Neutrophil (primary cell): ENCODE measurements at regions not wholly inside any gene's neighbourhood (a gene's known extent, or its start where the extent isn't known, plus 50 kb on each side); places are given as distances from the start of the nearest gene placed in this dataset.

ENCODE experiments used
- H3K27ac ChIP-seq: fragments of 200-600 bp; sonication (generic); 2 replicates; pipeline ENCODE4 v1.5.1; 2016; ENCODE audit warnings: mild to moderate bottlenecking, moderate library complexity
- H3K27me3 ChIP-seq: fragments of 200-600 bp; sonication (generic); 2 replicates; pipeline ENCODE4 v1.6.0; 2016; ENCODE audit warnings: mild to moderate bottlenecking
- H3K36me3 ChIP-seq: fragments of 200-600 bp; sonication (generic); 2 replicates; pipeline ENCODE4 v1.5.1; 2017
- H3K4me1 ChIP-seq, 2 experiments: fragments of 200-600 bp in 1 of 2; sonication (generic) in 1 of 2; 1 replicate in 1 of 2; 2 replicates in 1 of 2; pipeline versions ENCODE4 v1.5.1 to v1.6.1; 2013 to 2016; ENCODE audit warnings: low read depth in 1 of 2, low read length in 1 of 2, mild to moderate bottlenecking in 1 of 2, moderate library complexity in 1 of 2; ENCODE audit not compliant: control insufficient read depth in 1 of 2, insufficient read depth in 1 of 2
- H3K4me3 ChIP-seq, 2 experiments: fragments of 200-600 bp in 1 of 2; sonication (generic) in 1 of 2; 1 replicate in 1 of 2; 2 replicates in 1 of 2; pipeline ENCODE4 v1.5.1; 2013 to 2016; ENCODE audit warnings: low read depth in 1 of 2, low read length in 1 of 2, mild to moderate bottlenecking in 1 of 2, moderate library complexity in 1 of 2
- H3K9me3 ChIP-seq: fragments of 200-600 bp; sonication (generic); 2 replicates; pipeline ENCODE4 v1.5.1; 2016
- CTCF ChIP-seq: fragments of 200-600 bp; sonication (generic); IDR thresholded peaks from 2 replicates; pipeline ENCODE4 v1.5.1; 2016; ENCODE audit warnings: antibody characterized with exemption

- no peak for TF ChIP-seq CTCF
- no peaks in the 10 kb centered on the region for H3K4me1 ChIP-seq
- no peak overlapping the region for H3K27ac ChIP-seq
- H3K27me3 ChIP-seq = peaks cover 40% of the 10 kb centered on the region
- no peaks in the 10 kb centered on the region for H3K9me3 ChIP-seq
- H3K4me3 ChIP-seq = no peak overlapping the region
- H3K36me3 ChIP-seq = no peaks in the 10 kb centered on the region
Measured at GRCh38 chr2:70397186-70397585, 95.3 kb upstream of the FAM136A start.

DNA sequence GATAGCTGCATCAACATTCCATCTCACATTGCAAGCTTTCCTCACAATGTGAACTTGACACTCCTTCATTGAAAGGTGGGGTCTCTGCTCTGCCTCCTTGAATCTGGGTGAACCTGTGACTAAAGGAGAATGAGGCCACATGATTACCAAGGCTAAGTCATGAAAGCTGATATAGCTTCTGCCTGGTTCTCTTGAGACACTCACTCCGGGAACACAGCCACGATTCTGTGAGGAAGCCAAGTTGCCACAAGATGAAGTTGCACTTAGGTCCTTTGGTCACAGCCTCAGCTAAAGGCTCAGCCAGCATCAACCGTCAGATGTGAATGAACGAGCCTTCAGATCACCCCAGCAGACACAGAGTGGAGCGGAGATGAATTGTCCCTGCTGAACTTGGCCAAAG, 94.7 kb upstream of the FAM136A start:
- Histone ChIP-seq H3K4me3 (no peak overlapping the region), H3K27ac (no peak overlapping the region), H3K27me3 (peaks cover 40% of the 10 kb centered on the region), H3K36me3 (no peaks in the 10 kb centered on the region), H3K4me1 (no peaks in the 10 kb centered on the region), H3K9me3 (no peaks in the 10 kb centered on the region)
- TF ChIP-seq CTCF = no peak

GRCh38 chr2:70393881-70394280, 92.0 kb upstream of the FAM136A start:
- Histone ChIP-seq H3K4me1 (no peaks in the 10 kb centered on the region), H3K9me3 (no peaks in the 10 kb centered on the region), H3K27me3 (peaks cover 32% of the 10 kb centered on the region), H3K4me3 (no peak overlapping the region), H3K36me3 (no peaks in the 10 kb centered on the region), H3K27ac (no peak overlapping the region)
- no peak for TF ChIP-seq CTCF

DNA sequence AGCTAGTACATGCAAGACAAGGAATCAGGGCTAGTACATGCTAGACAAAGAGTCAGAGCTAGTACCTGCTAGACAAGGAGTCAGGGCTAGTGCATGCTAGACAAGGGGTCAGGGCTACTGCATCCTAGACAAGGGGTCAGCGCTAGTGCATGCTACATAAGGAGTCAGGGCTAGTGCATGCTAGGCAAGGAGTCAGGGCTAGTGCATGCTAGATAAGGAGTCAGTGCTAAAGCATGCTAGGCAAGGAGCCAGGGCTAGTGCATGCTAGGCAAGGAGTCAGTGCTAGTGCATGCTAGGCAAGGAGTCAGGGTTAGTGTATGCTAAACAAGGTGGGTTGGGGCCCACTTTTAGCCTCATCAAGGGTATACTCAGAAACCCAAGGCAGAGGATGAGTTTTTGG, 90.1 kb upstream of the FAM136A start:
- H3K4me3 ChIP-seq = no peak overlapping the region
- H3K36me3 ChIP-seq = no peaks in the 10 kb centered on the region
- H3K27me3 ChIP-seq = peaks cover 13% of the 10 kb centered on the region
- no peak overlapping the region for H3K27ac ChIP-seq
- H3K4me1 ChIP-seq = no peaks in the 10 kb centered on the region
- no peak for TF ChIP-seq CTCF
- H3K9me3 ChIP-seq = no peaks in the 10 kb centered on the region

DNA sequence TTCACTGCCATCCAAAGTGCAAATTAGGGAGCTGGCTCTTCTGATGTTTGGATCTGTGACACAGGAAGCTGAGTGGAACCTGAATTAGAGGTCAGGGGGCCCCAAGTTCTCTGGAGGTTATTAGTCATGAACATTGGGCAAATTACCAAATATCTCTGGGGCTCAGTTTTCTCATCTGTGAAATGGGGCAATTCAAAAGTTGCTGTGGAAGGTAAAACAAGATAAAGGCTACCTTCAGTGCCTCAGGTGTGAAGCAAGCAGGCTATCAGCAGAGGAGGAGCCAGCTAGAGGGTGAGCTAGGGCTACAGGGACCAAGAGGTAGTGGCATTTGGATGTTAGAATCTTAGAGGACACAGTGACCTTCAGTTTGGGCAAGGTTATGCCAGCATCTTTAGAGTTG, 89.4 kb upstream of the FAM136A start:
- no peaks in the 10 kb centered on the region for H3K9me3 ChIP-seq
- no peaks in the 10 kb centered on the region for H3K36me3 ChIP-seq
- TF ChIP-seq CTCF = no peak
- H3K27ac ChIP-seq = no peak overlapping the region
- H3K27me3 ChIP-seq = peaks cover 7% of the 10 kb centered on the region
- no peak overlapping the region for H3K4me3 ChIP-seq
- no peaks in the 10 kb centered on the region for H3K4me1 ChIP-seq

GRCh38 chr2:70388813-70389212, 86.9 kb upstream of the FAM136A start:
- H3K4me1 ChIP-seq = no peaks in the 10 kb centered on the region
- no peak for TF ChIP-seq CTCF
- no peak overlapping the region for H3K4me3 ChIP-seq
- H3K36me3 ChIP-seq = no peaks in the 10 kb centered on the region
- no peak overlapping the region for H3K27ac ChIP-seq
- H3K27me3 ChIP-seq = no peaks in the 10 kb centered on the region
- H3K9me3 ChIP-seq = no peaks in the 10 kb centered on the region
